Activated naive CD4-positive, alpha-beta T cell treated with anti-CD3 and anti-CD28 coated beads, Interleukin-2, amount 50 U/mL, for 72 hours (primary cell): ENCODE measurements at regions not wholly inside any gene's neighbourhood (a gene's known extent, or its start where the extent isn't known, plus 50 kb on each side); places are given as distances from the start of the nearest gene placed in this dataset.
A peak's percentile ranks its signal among the peaks of the same experiment; 100 is the strongest.

Experiments used
- ATAC-seq, 2 donors: fragments of 150-1000 bp; cut with Tn5 transposase; 2 replicates each; pipeline ENCODE4 v1.10.0; 2021; ENCODE audit warnings: mild to moderate bottlenecking in 2 of 2, moderate library complexity in 2 of 2
- DNase-seq, 2 donors: peaks; one replicate each; pipeline ENCODE4 v3.0.0; 2021 to 2022; ENCODE audit warnings: low spot score in 2 of 2
- H3K27ac Mint-ChIP-seq, 2 donors: one replicate each; pipeline ENCODE4 v1.8.0; 2022; ENCODE audit warnings: mild to moderate bottlenecking in 2 of 2, mixed read lengths in 2 of 2
- H3K36me3 Mint-ChIP-seq, 2 donors: one replicate each; pipeline ENCODE4 v1.8.0; 2022; ENCODE audit warnings: mixed read lengths in 2 of 2
- H3K9me3 Mint-ChIP-seq, 2 donors: one replicate each; pipeline ENCODE4 v1.8.0; 2022; ENCODE audit warnings: mixed read lengths in 2 of 2

- Mint-ChIP-seq H3K27ac (peak overlapping the region in 1 of 2 donors; percentile 44), H3K36me3 (peaks cover 6 to 23% of the 10 kb centered on the region in 2 donors), H3K9me3 (peaks cover 6 to 15% of the 10 kb centered on the region in 2 donors)
- no peak for DNase-seq
- ATAC-seq = no peak
Observed at GRCh38 chrX:13142891-13143290, 98.5 kb upstream of the FAM9C start.

GRCh38 chrX:13140007-13140406 lies 95.6 kb upstream of the FAM9C start:
- Mint-ChIP-seq H3K27ac (no peak overlapping the region), H3K36me3 (no peaks in the 10 kb centered on the region), H3K9me3 (peaks cover 0 to 4% of the 10 kb centered on the region in 2 donors)
- DNase-seq = no peak
- no peak for ATAC-seq

GRCh38 chrX:13131396-13132137 lies 87.1 kb upstream of the FAM9C start:
- Mint-ChIP-seq H3K9me3 (peaks cover 0 to 4% of the 10 kb centered on the region in 2 donors), H3K36me3 (no peaks in the 10 kb centered on the region), H3K27ac (no peak overlapping the region)
- DNase-seq = no peak
- no peak for ATAC-seq

GRCh38 chrX:13130816-13131215 lies 86.4 kb upstream of the FAM9C start:
- Mint-ChIP-seq H3K9me3 (peaks cover 0 to 4% of the 10 kb centered on the region in 2 donors), H3K36me3 (no peaks in the 10 kb centered on the region), H3K27ac (no peak overlapping the region)
- ATAC-seq (no peak), DNase-seq (no peak)

DNA sequence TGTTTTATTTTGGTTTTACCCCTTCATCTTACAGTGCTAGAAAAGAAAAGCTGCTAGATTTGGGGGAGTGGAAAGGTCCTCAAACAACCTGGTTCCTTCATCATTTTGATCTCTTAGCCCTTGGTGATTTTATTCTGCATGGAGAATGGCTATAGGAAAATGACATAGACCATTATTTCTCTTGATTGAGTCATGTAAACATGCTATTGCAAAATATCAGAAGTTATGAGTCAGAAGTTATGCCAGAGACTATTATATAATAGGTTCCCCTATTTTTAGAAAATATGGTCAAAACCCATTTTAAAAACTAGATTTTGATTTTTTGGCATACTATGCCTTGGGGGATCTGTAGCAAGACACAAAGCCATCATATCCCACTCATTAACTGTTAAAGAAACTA lies 83.7 kb upstream of the FAM9C start:
- ATAC-seq = peak in 1 of 2 donors; percentile 41
- H3K27ac Mint-ChIP-seq = no peak overlapping the region
- H3K9me3 Mint-ChIP-seq = no peaks in the 10 kb centered on the region

GRCh38 chrX:13126775-13127174 lies 82.4 kb upstream of the FAM9C start:
- ATAC-seq (peak in 1 of 2 donors; percentile 40), DNase-seq (no peak)
- Mint-ChIP-seq H3K9me3 (no peaks in the 10 kb centered on the region), H3K27ac (no peak overlapping the region), H3K36me3 (no peaks in the 10 kb centered on the region)

More for the DNA sequence above, 83.7 kb upstream of the FAM9C start:
- DNase-seq = no peak
- no peaks in the 10 kb centered on the region for H3K36me3 Mint-ChIP-seq

DNA sequence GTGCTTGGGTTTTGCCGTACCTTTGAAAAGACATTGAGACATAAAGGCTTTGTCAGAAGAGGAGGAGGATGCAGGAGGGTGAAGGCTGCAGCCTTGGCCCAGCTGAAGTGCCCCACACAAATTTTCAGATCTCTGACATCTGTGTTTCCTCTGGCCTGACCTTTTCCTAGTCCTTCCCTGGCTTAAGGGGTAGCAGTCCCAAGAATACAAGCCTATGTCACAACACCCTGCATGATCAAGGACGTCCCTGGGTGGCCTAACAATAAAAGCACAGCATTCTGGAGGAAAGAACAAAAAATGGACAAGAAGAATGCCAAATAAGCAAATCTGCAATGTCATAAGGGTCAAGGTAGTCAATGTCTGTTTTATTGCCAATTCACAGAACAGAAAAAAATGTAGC lies 80.8 kb upstream of the FAM9C start:
- peak overlapping the region in 1 of 2 donors; percentile 52 for H3K27ac Mint-ChIP-seq
- no peaks in the 10 kb centered on the region for H3K36me3 Mint-ChIP-seq
- H3K9me3 Mint-ChIP-seq = no peaks in the 10 kb centered on the region
- ATAC-seq (no peak), DNase-seq (no peak)

DNA sequence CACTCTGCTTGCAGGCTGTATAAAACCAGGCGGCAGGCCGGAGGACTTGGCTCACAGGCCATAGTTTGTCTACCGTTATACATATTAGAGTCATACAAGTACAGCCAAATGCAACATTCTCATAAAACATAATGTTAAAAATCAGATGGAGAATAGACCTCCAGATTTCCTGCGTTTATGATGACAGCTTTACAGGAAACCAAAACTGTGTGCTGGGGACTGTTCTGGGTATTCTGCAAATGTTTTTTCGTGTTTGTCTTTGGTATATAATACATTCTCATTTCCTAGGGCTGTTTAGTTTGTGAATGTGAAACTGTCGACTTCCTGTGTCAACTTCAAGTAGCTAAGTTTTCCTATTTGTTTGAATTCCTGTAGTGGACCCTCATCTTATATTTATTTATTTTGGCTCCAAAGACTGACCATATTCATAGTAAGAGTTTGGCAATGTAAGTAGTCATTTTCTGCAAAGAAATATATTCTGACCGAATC lies 79.5 kb upstream of the FAM9C start:
- ATAC-seq (peak; percentile 34 to 74), DNase-seq (no peak)
- H3K27ac Mint-ChIP-seq = peak overlapping the region; percentile 33 to 68
- H3K36me3 Mint-ChIP-seq = no peaks in the 10 kb centered on the region
- H3K9me3 Mint-ChIP-seq = peaks cover 0 to 4% of the 10 kb centered on the region in 2 donors

GRCh38 chrX:13123247-13123856 lies 78.9 kb upstream of the FAM9C start:
- Mint-ChIP-seq H3K9me3 (peaks cover 0 to 4% of the 10 kb centered on the region in 2 donors), H3K36me3 (no peaks in the 10 kb centered on the region), H3K27ac (peak overlapping the region; percentile 33 to 68)
- DNase-seq = no peak
- ATAC-seq = no peak

GRCh38 chrX:13121020-13121555 lies 76.7 kb upstream of the FAM9C start:
- ATAC-seq (no peak), DNase-seq (no peak)
- peaks cover 5 to 13% of the 10 kb centered on the region in 2 donors for H3K36me3 Mint-ChIP-seq
- H3K27ac Mint-ChIP-seq = no peak overlapping the region
- peaks cover 0 to 15% of the 10 kb centered on the region in 2 donors for H3K9me3 Mint-ChIP-seq

DNA sequence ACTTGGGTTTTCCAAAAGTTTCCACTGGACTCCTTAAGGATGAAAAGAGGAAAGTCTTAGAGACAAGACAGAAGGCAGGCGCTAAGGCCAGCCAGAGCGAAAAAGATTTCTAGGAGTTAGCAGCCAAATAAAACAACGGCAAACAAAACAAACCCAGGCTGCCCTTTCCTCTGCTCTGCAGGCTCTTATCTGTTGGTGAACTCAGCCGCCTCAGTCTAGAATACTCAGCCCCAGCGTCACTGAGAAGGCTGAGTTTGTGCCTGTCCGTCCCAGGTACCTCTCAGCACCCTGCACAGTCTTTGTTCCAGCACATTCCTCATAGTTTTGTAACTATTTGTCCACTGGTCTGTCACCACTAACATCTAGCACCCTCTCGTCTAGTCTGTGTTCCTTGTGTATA lies 75.6 kb upstream of the FAM9C start:
- peaks cover 0 to 15% of the 10 kb centered on the region in 2 donors for H3K9me3 Mint-ChIP-seq
- peaks cover 5 to 13% of the 10 kb centered on the region in 2 donors for H3K36me3 Mint-ChIP-seq
- DNase-seq (no peak), ATAC-seq (no peak)
- H3K27ac Mint-ChIP-seq = no peak overlapping the region

GRCh38 chrX:13119386-13119785 lies 75.0 kb upstream of the FAM9C start:
- no peak overlapping the region for H3K27ac Mint-ChIP-seq
- peaks cover 0 to 15% of the 10 kb centered on the region in 2 donors for H3K9me3 Mint-ChIP-seq
- no peak for ATAC-seq
- DNase-seq = no peak
- H3K36me3 Mint-ChIP-seq = peaks cover 5 to 13% of the 10 kb centered on the region in 2 donors

DNA sequence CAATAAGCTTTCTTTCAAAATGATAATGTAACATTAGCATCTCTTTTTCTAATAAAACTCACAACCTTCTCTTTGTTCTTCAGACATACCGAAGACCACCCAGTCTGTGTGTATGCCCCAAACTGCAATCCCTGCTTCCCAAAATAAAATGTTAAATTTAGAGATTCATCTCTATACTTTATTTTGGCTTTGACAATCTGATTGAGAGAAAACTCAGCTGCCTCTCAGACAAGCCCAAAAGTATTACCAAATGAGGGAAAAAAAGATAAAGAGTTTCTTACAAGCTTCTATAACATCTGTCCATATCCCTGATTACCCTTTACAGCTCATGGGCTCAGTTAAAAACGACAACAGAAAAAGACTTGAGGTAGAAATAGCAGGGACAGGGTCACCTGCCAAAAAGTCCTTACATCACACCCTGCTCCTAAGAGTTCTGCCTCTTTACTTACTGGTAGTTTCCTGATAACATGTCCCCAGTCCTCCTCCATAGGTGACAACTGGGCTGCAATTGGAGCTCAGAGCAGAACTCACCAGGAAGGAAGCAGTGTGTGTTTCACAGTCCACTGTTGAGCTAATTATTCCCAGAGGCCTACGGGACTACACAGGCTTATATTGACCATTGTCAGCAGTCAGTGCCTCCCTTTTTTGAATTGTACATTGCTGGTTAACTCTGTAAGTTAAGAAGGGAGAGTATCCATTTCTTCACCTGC lies 70.9 kb upstream of the FAM9C start:
- peaks cover 5 to 19% of the 10 kb centered on the region in 2 donors for H3K36me3 Mint-ChIP-seq
- H3K27ac Mint-ChIP-seq = no peak overlapping the region
- no peak for DNase-seq
- ATAC-seq = no peak
- peaks cover 0 to 19% of the 10 kb centered on the region in 2 donors for H3K9me3 Mint-ChIP-seq

GRCh38 chrX:13112499-13112898 lies 68.1 kb upstream of the FAM9C start:
- H3K27ac Mint-ChIP-seq = no peak overlapping the region
- no peak for DNase-seq
- ATAC-seq = no peak
- peaks cover 5 to 17% of the 10 kb centered on the region in 2 donors for H3K36me3 Mint-ChIP-seq
- peaks cover 0 to 15% of the 10 kb centered on the region in 2 donors for H3K9me3 Mint-ChIP-seq

DNA sequence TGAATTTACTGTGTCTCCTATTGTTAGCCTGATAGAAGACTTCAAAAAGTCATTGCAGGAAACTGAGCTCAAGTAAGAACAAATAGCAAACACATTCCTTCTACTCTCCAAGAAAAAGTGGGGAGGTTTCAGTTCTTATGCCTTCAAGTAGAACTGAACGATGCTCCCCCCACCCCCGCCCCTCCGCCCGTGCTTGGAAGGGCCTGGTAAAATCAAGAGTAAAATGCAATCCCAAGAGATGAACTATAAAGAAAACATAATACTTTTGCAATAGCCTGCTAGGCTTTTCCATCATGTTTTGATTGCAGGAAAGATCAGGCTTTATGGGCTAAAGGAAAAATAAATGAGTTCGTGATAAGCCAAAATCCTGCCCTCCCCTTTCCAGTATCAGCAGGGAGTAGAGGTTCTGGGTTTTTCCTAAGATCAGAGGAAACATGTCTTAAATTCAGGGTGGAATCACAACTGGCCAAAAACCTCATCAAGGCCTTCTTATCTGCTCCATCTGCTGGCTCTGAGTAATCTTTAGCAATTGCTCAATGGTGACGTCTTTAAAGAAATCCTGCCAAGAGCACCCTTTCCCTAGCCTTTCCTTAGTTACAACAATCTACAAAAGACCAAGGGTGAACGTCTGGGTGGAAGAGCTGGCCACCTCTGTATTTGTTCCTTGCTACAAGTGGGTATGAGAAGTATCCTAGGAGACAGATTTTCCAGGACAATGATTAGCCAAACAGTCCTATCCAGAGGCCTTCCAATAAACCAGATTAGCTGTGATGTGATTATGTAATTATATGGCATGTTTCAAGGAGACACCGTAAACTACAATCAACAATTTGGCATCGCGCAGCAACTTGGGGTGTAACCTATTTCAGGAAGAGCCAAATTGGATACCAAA lies 66.3 kb upstream of the FAM9C start:
- ATAC-seq = peak in 1 of 2 donors; percentile 70
- no peak overlapping the region for H3K27ac Mint-ChIP-seq
- peaks cover 0 to 4% of the 10 kb centered on the region in 2 donors for H3K9me3 Mint-ChIP-seq
- H3K36me3 Mint-ChIP-seq = peaks cover 0 to 5% of the 10 kb centered on the region in 2 donors
- no peak for DNase-seq

GRCh38 chrX:13109817-13110216 lies 65.4 kb upstream of the FAM9C start:
- H3K27ac Mint-ChIP-seq = no peak overlapping the region
- peaks cover 0 to 5% of the 10 kb centered on the region in 2 donors for H3K36me3 Mint-ChIP-seq
- DNase-seq (no peak), ATAC-seq (no peak)
- peaks cover 0 to 4% of the 10 kb centered on the region in 2 donors for H3K9me3 Mint-ChIP-seq
